NCI-H69 (cell line): ENCODE measurements at regions not wholly inside any gene's neighbourhood (a gene's known extent, or its start where the extent isn't known, plus 50 kb on each side); places are given as distances from the start of the nearest gene placed in this dataset.
"Not testable (repeated sequence)": the region's sequence is repeated elsewhere in the genome, so short reads cannot be mapped to it uniquely, and the experiment has no call there.

Source experiments
- DNase-seq: peaks from one replicate; lab custom pipeline; 2025; lab: John Stamatoyannopoulos, UW

DNA sequence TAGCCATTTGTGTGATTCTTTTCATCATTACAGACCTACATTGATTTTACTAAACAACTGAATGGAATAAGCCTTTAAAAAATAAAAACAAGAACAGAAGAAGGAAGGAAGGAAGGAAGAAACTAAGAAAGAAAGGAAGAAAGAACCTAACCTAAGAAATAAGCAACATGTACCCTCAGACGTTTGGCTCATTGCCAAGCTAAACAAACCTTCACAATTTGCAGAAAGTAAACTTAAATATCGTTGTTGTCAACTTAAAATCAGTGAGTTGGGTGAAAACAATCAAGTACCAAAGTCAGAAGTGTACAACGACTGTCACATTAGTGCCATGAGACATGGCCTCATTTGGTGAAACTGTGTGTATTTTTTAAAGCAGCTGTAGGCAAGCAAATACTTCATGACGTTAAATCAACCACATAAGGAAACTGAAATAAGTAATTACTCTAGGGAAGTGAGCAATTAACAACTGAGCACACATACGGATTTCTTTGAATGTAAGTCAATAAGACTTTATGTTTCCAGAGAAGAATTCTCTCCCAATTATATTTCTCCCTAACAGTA, 313.1 kb upstream of the TMPRSS15 start:
- peak; percentile 94 for DNase-seq

DNA sequence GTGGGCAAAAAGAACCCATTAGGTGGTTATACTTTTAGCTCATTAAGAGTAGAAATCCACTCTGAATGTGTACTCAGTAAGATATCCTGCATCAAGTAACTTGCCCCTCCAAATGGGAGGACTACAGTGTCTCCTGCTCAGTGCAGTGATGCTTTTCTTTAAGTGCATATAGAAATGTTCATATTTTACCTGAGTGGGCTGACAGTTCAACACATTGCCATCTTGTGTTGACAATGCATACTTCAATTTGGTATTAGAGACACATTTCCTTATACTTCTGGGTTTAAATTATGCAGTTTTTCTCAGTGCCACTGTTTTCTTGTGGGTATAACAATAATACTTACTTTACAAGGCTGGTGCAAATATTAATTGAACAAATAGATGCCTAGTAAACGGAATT, 318.6 kb upstream of the TMPRSS15 start:
- peak; percentile 48 for DNase-seq

DNA sequence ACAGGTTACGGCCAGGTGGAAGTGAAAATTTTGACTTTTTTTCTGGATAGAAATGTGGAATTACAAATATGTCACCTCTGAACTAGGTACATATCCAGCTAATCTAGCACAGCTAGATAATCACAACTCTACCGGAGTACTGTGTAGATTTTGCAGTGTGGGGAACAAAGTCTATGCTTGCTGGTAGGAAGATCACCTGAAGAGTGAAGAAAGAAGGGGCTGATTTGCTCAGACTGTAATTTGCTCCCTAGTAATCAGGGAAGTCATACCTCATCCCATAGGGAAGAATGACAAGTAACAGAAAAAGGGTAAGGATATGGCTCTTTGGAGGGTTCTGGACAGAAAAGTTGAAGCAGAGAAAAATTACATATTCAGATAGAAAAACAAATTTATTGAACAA, 319.6 kb upstream of the TMPRSS15 start:
- DNase-seq = peak; percentile 35

DNA sequence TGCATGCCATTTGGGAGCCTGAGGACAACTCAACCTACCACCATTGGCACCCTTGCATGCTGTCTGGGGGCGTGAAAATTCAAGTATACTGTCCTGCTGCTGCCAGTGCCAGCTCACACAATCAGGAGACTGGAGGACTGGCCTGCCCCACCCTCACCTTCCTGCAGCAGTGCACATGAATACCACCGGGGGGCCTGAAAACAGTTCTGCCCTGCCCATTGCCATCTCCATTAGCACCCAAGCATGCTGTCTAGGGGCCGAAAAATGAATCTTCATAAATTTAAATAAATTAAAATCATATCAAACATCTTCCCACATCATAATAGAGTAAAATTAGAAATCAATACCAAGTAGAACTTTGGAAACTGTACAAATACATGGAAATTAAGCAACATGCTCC, 322.1 kb upstream of the TMPRSS15 start:
- peak; percentile 79 for DNase-seq

DNA sequence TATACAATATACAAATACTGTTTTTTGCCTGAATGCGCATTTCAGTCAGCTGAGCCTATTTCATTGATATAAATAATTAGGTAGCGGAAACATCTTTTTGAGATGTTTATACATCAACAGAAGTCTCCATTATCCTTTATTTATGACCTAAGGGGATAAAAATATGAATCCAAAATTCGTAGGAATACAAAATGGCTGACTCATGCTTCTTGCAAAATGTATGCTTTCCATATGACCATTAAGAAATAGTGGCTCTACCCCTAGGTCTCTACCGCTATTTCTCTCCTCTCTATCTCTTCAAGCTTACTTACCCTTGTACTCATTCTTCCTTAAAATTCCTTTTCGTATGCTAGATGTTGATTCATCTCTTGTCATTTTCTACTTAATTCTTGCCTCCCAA, 338.4 kb upstream of the TMPRSS15 start:
- DNase-seq = no peak

DNA sequence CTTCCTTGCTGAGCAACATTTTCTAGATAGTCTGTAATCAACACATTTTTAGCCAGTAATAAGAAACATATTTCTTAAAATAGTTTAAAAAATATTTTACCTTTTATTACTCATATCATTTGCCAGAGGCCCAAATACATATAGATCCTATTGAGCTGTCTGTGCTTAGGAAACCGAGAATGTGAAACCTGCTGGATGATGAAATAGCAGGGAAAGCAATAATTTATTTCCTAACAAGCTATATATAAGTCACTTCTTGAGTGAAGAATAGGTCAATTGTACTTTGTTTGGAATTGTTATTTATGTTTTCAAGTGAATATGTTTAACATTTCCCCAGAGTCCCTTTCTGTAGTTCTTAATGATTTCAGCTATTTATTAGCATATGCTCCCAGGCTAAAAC, 339.9 kb upstream of the TMPRSS15 start:
- peak; percentile 32 for DNase-seq

DNA sequence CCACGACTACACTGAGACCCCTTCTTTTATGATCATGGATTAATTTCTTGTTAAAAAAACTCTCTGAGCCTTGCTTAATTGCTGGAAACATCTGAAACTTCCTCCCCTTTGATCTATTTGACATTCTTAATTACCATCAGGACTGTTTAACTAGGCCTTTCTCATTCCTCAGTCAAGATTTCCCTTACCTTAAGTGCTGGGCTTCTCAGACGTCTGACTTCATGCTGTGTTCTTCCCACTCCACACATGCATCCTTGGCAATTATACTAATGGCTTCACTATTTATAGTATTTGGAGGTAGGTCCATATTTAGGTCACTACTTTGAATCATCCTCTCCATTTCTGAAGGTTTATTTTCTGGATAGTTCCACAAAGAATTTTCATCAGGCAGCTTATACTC, 341.3 kb upstream of the TMPRSS15 start:
- peak; percentile 88 for DNase-seq

DNA sequence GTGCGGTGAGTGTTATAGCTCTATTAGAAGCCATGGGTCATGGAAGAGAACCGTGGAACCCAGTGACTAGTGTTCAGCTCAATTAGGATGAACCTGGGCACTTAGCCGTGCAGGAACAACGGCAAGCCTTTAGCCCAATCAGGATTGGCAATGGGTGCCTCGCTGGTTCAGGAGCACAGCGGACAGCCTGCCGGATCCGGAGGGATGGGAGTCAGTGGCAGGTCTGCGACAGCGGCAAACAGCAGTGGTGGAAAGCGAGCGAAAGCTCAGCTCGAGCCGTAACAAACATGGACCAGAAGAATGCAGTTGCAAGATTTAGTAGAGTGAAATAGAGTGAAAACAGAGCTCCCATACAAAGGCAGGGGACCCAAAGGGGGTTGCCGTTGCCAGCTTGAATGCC, 349.3 kb upstream of the TMPRSS15 start:
- not testable (repeated sequence) for DNase-seq

DNA sequence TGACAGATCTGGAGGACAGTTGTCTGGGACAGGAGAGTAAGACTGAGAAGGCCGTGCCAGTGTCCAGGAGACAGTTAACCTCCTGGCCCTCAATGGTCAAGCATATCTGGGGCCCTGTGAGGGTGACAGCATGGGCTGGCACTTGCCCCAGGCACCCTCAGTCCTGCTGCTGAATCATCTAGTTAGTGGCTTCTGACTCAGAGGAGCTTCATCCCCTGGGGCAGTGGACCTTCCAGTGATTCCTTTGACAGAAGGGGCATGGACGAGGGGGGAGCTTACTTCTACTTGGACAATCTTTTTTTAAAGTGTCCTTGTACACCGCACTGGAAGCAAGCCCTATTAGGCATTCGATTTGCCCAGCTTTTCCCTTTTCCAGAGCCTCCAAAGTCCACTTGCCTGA, 352.7 kb upstream of the TMPRSS15 start:
- not testable (repeated sequence) for DNase-seq

DNA sequence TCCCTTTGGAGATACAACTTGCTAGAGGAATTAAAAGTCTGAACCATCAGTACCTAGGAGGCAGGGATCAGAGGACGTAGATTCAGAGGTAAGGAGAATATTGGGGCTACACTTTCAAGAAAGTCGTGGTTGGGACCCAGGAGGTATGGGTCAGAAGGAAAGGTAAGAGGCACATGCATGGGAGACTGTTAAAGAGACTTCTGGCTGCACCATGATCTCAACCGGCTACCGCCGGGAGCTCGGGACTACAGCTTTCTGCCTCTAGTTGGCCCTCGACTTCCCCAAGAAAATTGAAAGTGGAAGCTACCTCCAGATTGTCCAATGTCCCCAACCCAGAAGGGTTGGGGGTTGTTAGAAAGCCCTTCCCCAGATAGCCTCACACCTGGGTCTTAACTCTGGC, 355.7 kb upstream of the TMPRSS15 start:
- no peak for DNase-seq

DNA sequence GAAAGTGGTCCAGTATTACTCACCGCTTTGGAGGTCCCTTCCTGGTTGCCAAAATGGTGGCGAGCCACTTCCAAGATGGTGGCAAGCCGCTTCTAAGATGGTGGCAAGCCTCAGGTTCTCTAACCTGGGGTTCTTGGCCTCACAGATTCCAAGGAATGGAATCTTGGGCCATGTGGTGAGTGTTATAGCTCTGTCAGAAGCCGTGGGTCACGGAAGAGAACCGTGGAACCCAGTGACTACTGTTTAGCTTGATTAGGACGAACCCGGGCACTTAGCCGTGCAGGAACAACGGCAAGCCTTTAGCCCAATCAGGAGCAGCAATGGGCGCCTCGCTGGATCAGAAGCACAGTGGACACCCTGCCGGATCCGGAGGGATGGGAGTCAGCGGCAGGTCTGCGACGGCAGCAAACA, 356.2 kb upstream of the TMPRSS15 start:
- DNase-seq = no peak

DNA sequence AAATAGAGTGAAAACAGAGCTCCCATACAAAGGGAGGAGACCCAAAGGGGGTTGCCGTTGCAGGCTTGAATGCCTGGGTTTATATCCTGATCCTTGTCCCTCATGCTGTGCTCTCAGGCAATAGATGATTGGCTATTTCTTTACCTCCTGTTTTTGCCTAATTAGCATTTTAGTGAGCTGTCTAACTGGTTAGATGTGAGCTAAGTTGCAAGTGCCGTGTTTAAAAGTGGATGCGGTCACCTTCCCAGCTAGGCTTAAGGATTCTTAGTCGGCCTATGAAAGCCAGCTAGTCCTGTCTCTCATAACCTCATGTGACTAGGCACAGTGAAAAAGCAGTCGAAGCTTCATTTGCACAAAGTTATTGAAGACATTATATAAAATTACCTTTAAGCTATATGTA, 356.7 kb upstream of the TMPRSS15 start:
- DNase-seq = no peak

DNA sequence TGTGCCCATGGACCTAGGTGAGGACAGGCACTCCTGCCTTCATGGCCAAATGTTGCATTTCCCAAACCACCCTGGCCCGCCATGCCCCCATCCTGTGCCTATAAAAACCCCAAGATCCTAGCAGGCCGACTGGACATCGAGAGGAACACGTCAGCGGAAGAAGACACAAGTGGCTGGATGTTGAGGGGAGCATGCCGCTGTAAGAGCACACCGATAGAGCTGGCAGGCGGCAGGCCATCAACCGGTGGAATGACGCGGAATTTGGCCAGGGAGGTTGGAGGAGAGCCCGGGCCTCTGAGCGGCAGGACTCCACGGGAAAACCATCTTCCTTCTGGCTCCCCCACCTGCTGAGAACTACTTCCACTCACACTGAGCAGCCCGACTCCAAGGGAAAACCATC, 361.1 kb upstream of the TMPRSS15 start:
- no peak for DNase-seq

DNA sequence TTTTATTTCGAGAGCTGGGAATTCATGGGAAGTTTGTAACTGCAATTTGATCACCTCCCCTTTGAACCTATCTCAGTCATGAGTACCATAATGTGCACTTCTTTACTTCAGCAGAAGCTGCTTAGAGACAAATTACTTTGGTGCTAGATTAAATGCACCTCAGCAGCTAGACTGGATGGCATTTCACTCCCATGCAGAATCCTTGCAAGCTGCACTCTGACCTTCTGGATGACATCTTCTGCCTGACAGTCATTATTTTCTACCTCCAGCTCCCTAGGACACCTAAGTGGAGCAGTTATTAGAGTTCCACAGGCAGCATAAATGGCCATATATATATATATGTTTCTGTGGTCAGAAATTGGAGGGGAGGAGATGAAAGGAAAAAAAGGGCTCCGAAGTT, 366.0 kb upstream of the TMPRSS15 start:
- DNase-seq = peak; percentile 12

DNA sequence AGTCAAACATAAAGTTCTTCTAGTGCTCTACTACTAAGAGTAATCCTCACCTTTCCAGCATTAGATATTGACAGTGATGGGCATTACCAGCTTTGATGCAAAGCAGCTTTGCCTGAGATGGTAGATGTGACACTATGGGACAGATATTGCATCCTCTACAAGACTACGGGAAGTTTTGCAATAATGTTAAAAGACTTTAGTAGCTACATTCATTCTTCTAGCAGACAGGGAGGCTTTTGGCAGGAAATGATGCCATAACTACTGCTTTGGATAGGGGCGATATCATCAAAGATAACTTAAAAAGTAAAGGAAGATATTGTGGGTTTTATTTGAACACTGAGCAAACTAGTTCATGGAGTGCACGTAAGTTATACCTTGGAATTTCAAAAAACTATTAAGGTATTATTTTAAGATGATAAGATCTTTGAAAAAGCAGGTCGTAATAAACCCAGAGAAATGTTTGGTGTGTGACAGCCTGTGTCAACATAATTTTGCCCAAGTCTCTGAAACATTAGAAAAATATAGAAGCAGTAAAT, 368.3 kb upstream of the TMPRSS15 start:
- no peak for DNase-seq

DNA sequence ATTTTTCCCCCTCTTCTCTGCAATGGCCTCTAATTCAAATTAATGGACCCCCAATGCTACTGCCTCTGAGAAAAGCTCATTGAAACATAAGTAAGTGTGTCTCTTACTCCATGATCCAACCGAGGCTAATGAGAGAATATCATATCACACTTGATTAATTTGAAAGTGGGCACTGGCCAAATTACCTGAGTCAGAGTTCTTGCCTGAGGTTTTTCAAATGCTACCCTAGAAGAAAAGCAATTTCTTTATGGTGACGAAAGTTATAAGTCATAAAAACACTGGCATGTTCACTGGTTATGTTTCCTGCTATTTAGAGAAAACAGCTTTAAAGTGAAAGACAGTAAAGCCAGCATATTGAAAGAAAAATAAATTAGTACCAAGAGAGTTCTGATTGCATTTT, 368.8 kb upstream of the TMPRSS15 start:
- peak; percentile 30 for DNase-seq

DNA sequence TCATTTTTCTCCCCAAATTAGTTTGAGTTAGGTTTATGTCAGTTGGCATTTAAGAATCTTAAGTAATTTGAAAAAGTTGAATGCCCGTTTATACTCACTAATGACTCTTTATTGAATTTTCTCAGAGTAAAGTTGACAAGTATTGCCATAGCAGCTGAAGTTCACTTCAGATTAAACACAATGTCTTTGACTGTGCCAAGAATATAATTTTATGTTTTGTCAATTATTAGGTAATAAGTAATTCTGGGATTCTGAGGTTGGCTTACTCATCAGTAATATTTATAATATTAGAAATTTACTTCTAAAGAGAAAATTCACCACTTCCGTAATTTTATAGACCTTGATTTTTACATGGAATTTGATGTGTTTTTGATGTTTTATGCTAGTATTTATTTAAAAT, 369.3 kb upstream of the TMPRSS15 start:
- no peak for DNase-seq

DNA sequence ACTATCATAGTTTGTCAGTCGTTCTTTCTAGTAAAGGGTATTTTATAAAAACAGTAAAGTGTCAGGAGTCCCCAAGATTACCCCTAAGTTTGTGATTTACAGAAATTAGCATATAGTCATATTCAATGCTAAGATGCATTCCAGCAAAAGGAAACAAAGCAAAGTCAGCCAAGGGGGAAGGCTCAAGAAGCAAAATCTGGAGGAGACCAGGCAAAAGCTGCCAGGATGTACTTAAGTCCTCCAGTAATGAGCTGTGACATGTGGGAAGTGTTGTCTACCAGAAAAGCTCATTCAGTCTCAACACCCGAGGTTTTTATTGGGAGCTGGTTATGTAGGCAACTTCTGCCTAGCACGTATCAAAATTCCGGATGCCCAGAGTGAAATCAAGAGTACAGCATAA, 373.4 kb upstream of the TMPRSS15 start:
- no peak for DNase-seq

DNA sequence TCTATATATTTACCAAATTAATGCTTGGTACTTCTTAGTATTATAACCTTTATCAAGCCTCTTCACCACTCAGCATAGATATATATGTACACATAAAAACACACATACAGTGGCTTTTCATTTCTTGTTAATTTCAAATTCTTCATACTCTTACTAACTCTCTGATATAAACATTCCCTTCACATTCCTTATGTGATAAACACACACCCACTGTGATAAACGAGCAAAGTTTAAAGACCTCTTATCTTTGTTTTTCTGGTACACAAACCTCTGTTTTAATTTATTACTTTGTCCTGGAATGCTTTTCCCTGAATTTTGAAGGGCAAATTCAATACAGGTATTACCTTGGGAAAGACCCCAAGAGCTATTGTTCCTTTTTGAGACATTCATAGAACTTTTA, 379.1 kb upstream of the TMPRSS15 start:
- DNase-seq = no peak

DNA sequence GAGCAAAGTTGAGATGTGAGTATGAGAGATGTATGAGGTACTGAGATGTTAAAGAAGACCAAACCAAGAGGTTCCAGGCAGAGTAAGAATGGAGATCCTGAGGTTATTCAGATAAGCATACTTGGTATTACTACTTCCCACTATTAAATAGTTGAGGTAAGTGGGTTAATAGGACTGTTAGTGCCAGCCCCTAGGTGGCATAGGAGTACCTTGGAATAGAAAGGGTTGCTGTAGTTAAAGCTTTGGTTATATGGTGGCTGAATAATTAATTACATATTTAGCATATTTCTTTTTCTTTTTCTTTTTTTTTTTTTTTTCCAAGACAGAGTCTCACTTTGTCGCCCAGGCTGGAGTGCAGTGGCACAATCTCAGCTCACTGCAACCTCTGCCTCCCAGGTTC, 397.9 kb upstream of the TMPRSS15 start:
- peak; percentile 63 for DNase-seq

DNA sequence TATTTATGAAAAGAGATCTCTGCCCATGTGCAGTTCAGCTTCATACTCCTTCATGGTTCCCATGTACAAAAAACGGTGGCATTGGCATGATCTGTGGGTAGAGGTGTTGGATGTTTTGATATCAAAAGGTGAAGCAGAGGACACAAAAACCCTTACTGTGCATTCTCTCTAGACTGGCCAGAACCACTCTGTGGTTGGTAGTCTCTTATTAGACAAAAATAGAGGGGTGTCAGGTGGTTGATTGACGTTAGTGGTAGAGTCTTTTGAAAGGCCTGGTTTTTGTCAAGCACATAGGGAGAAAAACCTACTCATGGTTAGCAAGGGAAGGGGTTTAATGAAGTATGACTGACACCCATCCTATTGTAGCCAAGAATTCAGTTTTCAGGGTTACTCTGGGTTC, 400.0 kb upstream of the TMPRSS15 start:
- peak; percentile 57 for DNase-seq

DNA sequence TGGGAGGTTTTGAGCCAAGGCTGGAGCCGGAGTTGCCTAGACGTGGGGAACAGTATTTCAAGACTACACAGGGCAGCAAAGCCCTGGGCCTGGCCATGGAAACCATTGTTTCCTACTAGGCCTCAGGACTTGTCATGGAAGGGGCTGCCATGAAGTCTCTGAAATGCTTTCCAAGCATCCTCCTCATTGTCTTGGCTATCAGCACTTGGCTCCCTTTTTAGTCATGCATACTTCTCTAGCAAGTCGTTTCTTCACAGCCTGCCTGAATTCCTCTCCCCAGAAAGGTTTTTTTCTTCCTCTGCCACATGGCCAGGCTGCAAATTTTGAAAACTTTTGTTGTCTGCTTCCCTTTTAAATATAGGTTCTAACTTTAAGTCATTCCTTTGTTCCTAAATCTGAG, 406.6 kb upstream of the TMPRSS15 start:
- no peak for DNase-seq

DNA sequence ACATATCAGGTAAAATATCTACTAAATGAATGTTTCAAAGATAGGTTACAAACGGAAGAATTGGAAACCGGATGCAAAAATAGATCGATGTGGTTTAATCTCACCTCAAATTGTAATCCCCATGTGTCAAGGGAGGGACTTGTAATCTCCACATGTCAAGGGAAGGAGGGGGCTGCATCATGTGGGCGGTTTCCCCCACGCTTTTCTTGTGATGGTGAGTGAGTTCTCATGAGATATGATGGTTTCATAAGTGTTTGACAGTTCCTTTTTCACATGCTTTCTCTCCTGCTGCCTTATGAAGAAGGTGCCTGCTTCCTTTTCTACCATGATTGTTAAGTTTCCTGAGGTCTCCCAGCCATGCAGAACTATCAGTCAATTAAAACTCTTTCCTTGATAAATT, 408.7 kb upstream of the TMPRSS15 start:
- no peak for DNase-seq

DNA sequence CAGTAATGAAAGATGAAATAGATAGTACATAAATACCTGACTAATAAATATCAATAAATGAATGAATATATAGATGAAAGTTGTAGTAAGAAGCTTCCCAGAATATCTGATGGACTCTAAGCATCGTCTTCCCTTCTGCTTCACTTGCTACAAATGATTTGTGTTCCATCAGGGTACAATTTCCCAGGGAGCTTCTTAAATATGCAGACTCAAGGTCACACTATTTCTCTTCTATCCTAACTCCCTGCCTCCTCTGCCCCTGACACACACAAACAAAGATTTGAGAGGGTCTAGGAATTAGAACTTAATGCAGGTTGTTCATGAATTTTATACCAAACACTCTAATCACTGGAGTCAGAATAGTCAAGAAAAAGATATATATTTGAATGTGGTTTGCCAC, 415.9 kb upstream of the TMPRSS15 start:
- no peak for DNase-seq

DNA sequence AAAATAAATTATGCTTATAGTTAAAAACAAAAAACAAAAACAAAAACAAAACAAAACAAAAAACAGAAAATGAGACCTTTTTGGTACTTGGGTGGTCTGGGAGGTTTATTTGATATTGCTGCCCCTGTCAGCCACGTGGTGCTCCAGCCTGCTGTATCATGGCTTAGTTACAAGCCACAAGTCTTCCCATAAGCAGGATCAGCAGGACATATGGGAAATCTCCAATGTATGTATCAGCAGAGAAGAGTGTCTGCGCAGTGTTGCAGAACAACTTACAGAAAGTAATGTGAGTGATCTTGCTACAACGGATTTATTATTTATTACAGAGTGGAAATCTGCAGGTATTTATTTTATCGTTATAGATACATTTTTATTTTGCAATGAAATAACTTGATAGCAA, 423.0 kb upstream of the TMPRSS15 start:
- no peak for DNase-seq
